Activated CD4-positive, alpha-beta T cell treated with anti-CD3 and anti-CD28 coated beads, Interleukin-2, amount 50 U/mL, for 24 hours (primary cell): ENCODE measurements at regions not wholly inside any gene's neighbourhood (a gene's known extent, or its start where the extent isn't known, plus 50 kb on each side); places are given as distances from the start of the nearest gene placed in this dataset.
"Not testable (repeated sequence)": the region's sequence is repeated elsewhere in the genome, so short reads cannot be mapped to it uniquely, and the experiment has no call there.

ENCODE experiments used
- DNase-seq, 2 donors: peaks; one replicate each; pipeline ENCODE4 v3.0.0-alpha.2; 2020; ENCODE audit warnings: low read depth in 1 of 2, low spot score in 1 of 2

DNA sequence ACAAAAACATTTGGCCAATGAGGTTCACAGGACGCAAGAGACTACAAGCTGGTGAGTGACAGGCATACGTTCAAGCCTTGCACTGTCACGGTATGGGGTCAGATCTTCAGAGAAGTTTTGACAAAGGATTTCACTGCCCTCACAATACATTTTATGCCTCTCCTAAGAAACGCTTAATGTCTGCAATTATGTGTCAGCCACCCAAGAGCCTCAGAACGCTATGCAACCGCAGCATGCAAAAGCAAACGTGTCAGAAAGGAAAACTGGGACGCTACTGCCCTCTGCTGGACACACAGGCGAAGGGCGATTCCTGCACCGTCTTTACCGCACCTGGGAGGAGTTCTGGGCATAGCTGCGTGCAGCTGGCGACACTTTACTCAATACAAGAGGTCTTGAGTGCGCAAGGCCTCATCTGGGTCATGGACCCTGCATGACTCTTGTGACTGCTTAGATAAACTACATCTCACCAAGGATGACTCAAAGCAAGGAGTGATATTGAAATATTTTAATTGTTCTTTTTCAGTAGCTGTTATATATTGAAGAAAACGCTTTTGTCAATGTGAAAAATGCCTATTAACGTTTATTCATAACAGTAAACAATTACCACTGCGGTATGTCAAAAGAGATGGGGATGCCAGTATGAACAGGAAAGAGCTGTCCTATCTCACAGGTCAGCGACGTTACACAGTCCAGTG, 147.6 kb upstream of the FRG1 start:
- DNase-seq = peak; percentile 18 to 50

DNA sequence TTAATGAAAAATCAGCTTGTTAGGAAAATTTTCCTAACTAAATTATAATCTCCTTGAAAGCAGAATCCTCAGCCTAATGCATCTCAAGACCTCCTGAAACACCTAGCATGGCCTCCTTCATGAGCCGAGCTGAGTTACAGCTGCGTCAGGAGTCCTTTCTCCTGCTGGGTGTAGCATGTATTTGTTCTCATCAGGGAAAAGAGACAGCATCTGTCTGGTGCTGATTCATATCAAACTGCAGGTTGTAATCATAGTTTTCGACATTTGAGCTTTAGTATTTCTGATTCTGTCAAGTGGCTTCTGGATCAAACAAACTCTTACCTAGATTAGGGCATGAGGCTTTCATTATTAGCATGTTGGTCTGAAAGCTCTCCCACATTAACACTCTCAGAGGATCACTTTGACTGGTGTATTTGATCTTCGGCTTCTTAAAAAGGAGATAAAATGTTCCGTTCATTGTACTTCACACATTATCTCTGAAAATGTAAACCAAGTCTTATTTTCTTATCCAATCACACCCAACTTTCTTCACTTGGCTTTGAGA, 140.1 kb upstream of the FRG1 start:
- DNase-seq = no peak

- no peak for DNase-seq
These were observed 137.8 kb upstream of the FRG1 start for GRCh38 chr4:189802884-189803283.

GRCh38 chr4:189804894-189805293, 135.8 kb upstream of the FRG1 start:
- no peak for DNase-seq

DNA sequence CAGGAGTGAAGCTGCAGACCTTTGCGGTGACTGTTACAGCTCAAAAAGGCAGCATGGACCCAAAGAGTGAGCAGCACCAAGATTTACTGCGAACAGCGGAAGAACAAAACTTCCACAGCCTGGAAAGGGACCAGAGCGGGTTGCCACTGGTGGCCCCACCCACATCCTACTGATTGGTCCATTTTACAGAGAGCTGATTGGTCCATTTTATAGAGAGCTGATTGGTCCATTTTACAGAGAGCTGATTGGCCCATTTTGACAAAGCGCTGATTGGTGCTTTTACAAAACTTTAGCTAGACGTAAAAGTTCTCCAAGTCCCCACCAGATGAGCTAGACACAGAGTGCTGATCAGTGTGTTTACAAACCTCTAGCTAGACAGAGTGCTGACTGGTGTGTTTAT, 134.2 kb upstream of the FRG1 start:
- no peak for DNase-seq

DNA sequence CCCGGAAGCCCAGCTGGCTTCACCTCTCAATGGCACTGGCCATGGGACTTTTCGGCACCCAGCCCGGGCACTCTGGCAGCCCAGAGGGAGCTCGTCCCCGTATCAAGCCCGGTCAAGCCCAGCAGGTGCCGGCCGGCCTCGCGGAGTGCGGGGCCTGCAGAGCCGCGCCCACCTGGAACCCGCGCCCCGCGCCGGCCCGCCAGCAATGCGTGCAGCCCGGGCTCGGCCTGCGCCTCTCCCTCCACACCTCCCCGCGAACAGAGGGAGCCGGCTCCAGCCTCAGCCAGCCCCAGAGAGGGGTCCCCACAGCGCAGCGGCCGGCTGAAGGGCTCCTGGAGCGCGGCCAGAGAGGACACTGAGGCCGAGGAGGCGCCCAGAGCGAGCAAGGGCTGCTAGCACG, 133.6 kb upstream of the FRG1 start:
- DNase-seq = no peak

GRCh38 chr4:189809241-189809735, 131.4 kb upstream of the FRG1 start:
- DNase-seq = no peak

GRCh38 chr4:189809839-189810238, 130.8 kb upstream of the FRG1 start:
- no peak for DNase-seq

- DNase-seq = not testable (repeated sequence)
These were observed 130.1 kb upstream of the FRG1 start for GRCh38 chr4:189810318-189811181.

GRCh38 chr4:189815404-189816192, 125.1 kb upstream of the FRG1 start:
- no peak for DNase-seq

DNA sequence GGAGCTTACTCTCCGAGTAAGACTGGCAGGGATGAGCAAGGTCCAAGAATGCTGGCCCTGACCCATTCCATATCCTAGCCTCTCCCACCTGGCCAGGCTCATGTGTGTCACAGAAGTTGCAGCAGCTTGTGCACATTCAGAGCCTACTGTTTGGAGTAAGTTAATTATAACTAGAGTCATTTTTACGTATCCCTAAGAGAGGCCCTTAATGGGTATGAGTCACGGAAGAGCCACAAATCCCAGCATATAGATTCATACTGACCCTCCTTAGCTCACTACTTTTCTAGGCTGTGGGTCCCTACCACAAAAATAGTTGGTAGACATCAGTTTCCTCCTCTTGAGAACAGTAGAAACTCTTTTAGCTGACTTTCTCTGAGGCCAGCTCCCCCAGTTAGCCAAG, 118.3 kb upstream of the FRG1 start:
- no peak for DNase-seq

- DNase-seq = no peak
These were observed 117.1 kb upstream of the FRG1 start for GRCh38 chr4:189823591-189823990.

DNA sequence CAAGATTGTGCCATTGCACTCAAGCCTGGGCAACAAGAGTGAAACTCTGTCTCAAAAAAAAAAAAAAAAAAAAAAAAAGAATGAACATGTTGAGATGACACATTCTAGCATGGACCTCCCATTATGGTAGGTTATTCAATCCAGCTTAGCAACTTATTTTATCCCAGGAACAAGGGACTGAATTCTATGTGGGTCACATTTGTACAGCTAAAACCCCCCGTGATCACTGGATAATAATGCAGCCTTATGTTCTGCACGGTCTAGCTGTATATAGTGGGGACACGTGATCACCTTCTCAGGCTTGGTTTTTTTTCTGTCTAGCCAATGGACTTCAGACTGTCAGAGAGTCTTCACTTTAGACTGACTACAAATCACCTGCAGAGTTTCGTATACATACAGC, 115.2 kb upstream of the FRG1 start:
- DNase-seq = no peak

GRCh38 chr4:189826657-189827056, 114.0 kb upstream of the FRG1 start:
- DNase-seq = no peak

DNA sequence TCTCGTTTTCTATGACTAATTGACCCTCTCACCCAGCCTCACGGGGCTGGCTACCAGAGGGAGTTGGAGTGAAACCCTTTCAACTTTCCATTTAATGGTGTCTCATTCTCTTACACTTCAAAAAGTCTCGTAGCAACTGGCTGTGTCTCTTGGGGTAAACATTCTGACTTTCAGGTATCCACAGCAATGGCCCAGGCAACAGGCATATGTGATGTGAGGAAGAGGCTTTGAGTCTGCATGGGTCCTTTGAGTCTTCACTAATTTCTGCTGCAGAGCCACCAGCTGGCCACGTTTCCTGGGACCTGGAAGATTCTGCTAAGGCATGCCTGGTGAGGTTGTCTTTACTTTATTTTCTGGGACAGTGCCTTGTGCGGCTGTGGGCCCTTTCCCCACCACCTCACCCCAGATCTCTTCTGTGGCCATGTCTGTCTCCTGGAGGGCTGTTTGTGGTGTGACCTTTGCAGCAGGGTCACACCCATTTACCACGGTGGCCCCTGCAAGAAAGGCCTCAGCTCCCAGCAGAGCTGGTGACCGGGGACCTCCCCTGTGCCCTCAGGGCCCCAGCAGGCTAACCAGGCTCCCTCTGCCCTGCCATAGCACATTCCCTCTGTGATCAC, 112.5 kb upstream of the FRG1 start:
- no peak for DNase-seq

- DNase-seq = no peak
These were observed 108.1 kb upstream of the FRG1 start for GRCh38 chr4:189832528-189832927.

DNA sequence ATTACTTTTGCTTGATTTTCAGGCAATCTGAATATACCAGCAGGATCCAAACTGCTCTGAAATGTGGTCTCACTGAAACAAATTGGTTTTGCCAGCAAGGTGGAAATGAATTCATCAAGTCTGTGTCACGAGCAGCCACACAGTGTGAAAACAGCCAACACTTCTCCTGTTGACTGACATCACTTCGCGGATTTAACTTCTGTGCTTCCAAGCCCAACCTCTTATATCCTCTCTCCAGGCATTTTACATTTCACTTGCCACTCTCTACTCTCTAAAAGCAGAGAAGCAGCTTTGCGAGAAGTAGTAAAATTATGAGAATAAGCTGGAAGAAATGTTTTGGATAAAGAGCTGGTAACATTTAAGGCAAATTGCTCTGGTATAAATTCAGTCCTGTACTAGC, 106.1 kb upstream of the FRG1 start:
- DNase-seq = no peak

- no peak for DNase-seq
These were observed 105.2 kb upstream of the FRG1 start for GRCh38 chr4:189835505-189835904.

DNA sequence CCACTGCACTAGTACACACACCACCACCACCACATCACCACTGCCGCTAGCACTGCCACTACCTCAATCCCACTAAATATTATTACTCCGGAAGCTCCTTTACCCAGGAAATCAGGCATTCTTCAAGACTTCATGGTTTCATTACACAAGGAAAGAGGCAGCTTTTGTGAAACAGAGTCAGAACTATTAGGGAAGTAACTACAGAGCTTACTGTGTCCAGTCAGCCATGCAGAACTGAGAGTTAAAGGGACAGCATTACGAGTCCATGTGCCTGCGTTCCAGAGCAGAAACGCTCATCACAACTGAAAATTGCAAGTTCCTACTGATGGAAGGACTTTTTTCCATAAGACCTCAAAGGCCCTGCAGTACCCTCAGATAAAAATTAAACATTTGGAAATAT, 103.2 kb upstream of the FRG1 start:
- DNase-seq = no peak

DNA sequence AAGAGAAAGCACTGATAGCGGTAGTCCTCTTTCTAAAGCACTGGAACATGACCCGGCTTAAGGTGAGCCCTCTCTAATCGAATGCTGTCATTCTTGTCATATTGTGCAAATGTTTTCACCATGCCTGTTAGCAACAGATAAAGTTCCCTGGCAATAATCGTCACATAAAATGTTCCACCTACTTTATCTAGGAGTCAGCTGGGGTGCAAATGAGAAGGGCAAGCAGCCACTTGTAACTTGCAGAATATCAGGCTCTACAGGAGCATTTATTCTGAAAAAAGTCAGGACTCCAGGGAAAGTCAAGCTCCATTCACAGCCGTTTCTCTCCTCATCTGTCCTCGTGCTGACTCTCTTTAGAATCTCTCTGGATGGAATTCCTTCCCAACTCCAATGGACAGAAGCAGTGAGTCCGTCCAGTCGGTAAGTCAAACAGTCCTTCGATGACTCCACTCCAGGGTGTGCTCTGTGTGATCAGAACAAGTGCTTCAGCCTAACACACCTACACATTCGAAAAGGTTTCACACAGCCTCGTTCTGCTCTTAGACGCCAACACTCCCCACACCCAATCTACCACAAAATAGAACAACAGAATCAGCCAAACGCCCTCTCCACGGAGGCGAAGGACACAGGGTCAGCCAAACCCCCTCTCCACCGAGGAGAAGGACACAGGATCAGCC, 101.7 kb upstream of the FRG1 start:
- DNase-seq = no peak
